Breast epithelium (tissue), 4 donors: ENCODE measurements at regions not wholly inside any gene's neighbourhood (a gene's known extent, or its start where the extent isn't known, plus 50 kb on each side); places are given as distances from the start of the nearest gene placed in this dataset.

Source experiments
- DNase-seq, 2 donors: peaks; one replicate each; pipeline ENCODE4 v3.0.0-alpha.2; 2019; ENCODE audit warnings: low spot score in 2 of 2
- H3K27ac ChIP-seq, 2 donors: fragments of 200-600 bp; sonication (generic) in 1 of 2; one replicate each; pipeline ENCODE4 v1.5.1; 2016 to 2019; ENCODE audit warnings: mild to moderate bottlenecking in 1 of 2
- H3K27me3 ChIP-seq, 2 donors: fragments of 200-600 bp; sonication (generic) in 1 of 2; one replicate each; pipeline versions ENCODE4 v1.5.1 to v1.6.0; 2017 to 2019; ENCODE audit warnings: control low read depth in 1 of 2, mild to moderate bottlenecking in 1 of 2
- H3K36me3 ChIP-seq: fragments of 200-600 bp; one replicate; pipeline ENCODE4 v1.5.1; 2019
- H3K4me1 ChIP-seq, 2 donors: fragments of 200-600 bp; sonication (generic); one replicate each; pipeline ENCODE4 v1.5.1; 2016 to 2019; ENCODE audit warnings: control low read depth in 1 of 2
- H3K4me3 ChIP-seq, 3 donors: fragments of 200-600 bp; sonication (generic); 1 replicate in 2 of 3; 2 replicates in 1 of 3; pipeline ENCODE4 v1.5.1; 2016 to 2019; ENCODE audit warnings: mild to moderate bottlenecking in 3 of 3, moderate library complexity in 2 of 3
- H3K9me3 ChIP-seq, 2 donors: fragments of 200-600 bp; sonication (generic) in 1 of 2; one replicate each; pipeline ENCODE4 v1.5.1; 2016 to 2019; ENCODE audit warnings: control low read depth in 1 of 2
- POLR2A ChIP-seq: fragments of 450-650 bp; IDR thresholded peaks from one replicate; pipeline ENCODE4 v1.6.1; 2016; ENCODE audit warnings: antibody characterized with exemption, mild to moderate bottlenecking, moderate library complexity
- POLR2AphosphoS5 ChIP-seq, 3 donors: sonication (generic); formaldehyde crosslinking; IDR thresholded peaks; one replicate each; pipeline ENCODE4 v1.6.1; 2017; ENCODE audit warnings: antibody characterized with exemption in 3 of 3
- intact Hi-C: fragments of 100-400 bp; cut with DNase I; formaldehyde crosslinking; loops from one replicate; pipeline ENCODE4 v1.15.1; 2023; ENCODE audit warnings: low total_unique reads
- TF ChIP-seq, protein P1 (sequence below), 3 donors: fragments of 450-650 bp; IDR thresholded peaks; one replicate each; pipeline ENCODE4 v1.5.1; 2016 to 2017; ENCODE audit warnings: antibody characterized with exemption in 3 of 3, mild to moderate bottlenecking in 3 of 3, moderate library complexity in 3 of 3

DNA sequence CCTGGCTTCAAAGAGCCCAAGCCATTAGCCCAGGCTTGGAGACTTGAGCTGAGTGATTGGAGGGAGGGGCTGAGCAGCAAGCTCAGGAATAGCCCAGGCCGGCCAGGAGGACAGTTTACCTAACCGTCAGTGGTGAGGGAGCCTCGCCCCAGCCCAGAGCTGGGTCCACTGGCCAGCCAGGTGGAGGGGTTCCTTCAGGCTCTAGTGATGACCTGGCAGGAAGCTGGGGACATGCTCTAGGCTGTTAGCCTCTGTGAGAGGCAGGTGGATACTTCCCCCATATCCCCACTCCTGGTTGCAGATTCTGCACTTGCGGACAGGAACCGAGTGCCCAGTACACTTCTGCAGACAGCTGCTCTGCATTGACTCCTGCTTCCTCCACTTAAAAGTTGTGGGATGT is 61.2 kb upstream of the ANTXRL start:
- Histone ChIP-seq H3K27ac (no peak overlapping the region), H3K9me3 (no peaks in the 10 kb centered on the region), H3K4me1 (no peaks in the 10 kb centered on the region), H3K27me3 (no peaks in the 10 kb centered on the region), H3K36me3 (no peaks in the 10 kb centered on the region), H3K4me3 (no peak overlapping the region)
- intact Hi-C loops, result no loop called here
- no peak for TF ChIP-seq POLR2A
- TF ChIP-seq POLR2AphosphoS5 (IDR thresholded peaks at IDR 0.05), result no peak
- DNase-seq, result peak in 1 of 2 donors; percentile 15

DNA sequence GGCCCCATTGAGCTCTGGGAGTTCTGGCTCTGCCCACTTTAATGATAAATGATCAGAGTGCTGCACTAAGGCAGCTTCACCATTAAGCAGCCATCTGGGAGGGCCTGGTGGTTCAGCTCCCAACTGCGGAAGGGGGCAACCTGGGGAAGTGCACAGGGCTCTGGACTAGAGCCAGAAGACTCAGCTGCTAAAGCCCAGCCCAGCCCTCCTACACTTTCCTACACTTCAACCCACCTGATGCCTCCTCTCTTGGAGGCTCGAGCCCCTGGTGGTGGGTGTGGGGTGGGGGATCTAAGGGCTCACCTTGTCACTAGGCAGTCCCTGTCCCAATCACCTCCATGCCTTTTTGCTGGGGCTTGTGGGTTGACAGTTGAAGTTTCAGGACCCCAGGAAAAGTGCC is 60.6 kb upstream of the ANTXRL start:
- Histone ChIP-seq H3K36me3 (no peaks in the 10 kb centered on the region), H3K4me3 (no peak overlapping the region), H3K27me3 (no peaks in the 10 kb centered on the region), H3K4me1 (no peaks in the 10 kb centered on the region), H3K27ac (no peak overlapping the region), H3K9me3 (no peaks in the 10 kb centered on the region)
- intact Hi-C loops, result no loop called here
- no peak for TF ChIP-seq POLR2A
- TF ChIP-seq, protein P1, sequence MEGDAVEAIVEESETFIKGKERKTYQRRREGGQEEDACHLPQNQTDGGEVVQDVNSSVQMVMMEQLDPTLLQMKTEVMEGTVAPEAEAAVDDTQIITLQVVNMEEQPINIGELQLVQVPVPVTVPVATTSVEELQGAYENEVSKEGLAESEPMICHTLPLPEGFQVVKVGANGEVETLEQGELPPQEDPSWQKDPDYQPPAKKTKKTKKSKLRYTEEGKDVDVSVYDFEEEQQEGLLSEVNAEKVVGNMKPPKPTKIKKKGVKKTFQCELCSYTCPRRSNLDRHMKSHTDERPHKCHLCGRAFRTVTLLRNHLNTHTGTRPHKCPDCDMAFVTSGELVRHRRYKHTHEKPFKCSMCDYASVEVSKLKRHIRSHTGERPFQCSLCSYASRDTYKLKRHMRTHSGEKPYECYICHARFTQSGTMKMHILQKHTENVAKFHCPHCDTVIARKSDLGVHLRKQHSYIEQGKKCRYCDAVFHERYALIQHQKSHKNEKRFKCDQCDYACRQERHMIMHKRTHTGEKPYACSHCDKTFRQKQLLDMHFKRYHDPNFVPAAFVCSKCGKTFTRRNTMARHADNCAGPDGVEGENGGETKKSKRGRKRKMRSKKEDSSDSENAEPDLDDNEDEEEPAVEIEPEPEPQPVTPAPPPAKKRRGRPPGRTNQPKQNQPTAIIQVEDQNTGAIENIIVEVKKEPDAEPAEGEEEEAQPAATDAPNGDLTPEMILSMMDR (IDR thresholded peaks at IDR 0.05), result no peak
- no peak for TF ChIP-seq POLR2AphosphoS5 (IDR thresholded peaks at IDR 0.05)
- peak; percentile 13 to 15 for DNase-seq

DNA sequence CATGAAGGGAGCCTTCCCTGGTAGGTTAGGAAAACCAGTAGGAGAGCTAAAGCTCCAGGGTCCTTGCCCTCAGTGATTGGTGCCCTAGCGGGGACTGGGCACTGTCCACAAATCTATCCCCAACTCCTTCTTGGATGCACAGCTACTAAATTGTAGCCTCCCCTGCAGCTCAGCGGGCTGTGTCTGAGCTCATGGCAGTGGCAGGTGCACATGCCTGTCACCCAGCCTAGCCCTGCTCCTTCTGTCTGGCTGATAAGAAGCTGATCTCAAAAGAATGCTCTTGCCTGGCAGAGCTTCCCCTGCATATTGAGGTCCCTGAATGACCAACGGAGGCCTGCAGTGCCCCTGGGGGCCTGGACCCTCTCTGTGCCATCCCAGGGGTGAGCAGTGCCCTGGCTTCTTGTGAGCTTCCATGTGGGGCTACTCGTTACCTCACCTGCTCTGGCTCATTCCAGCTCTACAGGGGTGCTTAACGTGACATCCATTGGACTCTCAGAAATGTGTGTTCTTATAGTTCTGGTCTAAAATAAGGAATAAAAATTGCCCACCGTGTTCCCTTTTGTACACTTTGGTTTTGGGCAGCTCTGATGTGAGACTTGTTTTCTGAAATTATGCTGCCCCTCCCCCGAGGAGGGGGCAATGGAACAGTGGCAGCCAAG is 59.8 kb upstream of the ANTXRL start:
- TF ChIP-seq, protein P1 (IDR thresholded peaks at IDR 0.05), result no peak
- no peak for TF ChIP-seq POLR2A
- no peak for TF ChIP-seq POLR2AphosphoS5 (IDR thresholded peaks at IDR 0.05)
- peak; percentile 15 to 48 for DNase-seq
- H3K36me3 ChIP-seq, result no peaks in the 10 kb centered on the region
- no peaks in the 10 kb centered on the region for H3K27me3 ChIP-seq
- no peak overlapping the region for H3K4me3 ChIP-seq
- intact Hi-C loops, result no loop called here
- H3K9me3 ChIP-seq, result no peaks in the 10 kb centered on the region
- no peak overlapping the region for H3K27ac ChIP-seq
- H3K4me1 ChIP-seq, result no peaks in the 10 kb centered on the region

DNA sequence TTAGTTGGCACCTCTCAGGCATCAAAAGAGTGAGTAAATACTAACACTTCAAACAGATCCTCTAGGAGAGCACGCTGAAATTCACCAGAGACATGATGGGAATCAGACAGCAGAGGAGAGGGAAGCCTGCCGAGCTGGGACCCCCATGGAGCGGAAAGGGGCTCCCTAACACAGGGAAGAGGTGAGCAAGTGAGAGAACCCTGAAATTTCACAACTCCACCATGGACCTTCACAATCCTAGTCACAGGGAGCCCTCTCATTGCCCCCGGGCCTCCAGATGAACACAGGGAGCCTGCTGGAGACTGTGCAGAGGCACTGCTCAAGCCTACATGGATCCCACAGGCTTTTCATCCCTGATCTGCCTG is 59.2 kb upstream of the ANTXRL start:
- Histone ChIP-seq H3K9me3 (no peaks in the 10 kb centered on the region), H3K36me3 (no peaks in the 10 kb centered on the region), H3K27ac (no peak overlapping the region), H3K4me3 (no peak overlapping the region), H3K27me3 (no peaks in the 10 kb centered on the region), H3K4me1 (no peaks in the 10 kb centered on the region)
- intact Hi-C loops, result no loop called here
- DNase-seq, result no peak
- TF ChIP-seq POLR2AphosphoS5 (IDR thresholded peaks at IDR 0.05), result no peak

DNA sequence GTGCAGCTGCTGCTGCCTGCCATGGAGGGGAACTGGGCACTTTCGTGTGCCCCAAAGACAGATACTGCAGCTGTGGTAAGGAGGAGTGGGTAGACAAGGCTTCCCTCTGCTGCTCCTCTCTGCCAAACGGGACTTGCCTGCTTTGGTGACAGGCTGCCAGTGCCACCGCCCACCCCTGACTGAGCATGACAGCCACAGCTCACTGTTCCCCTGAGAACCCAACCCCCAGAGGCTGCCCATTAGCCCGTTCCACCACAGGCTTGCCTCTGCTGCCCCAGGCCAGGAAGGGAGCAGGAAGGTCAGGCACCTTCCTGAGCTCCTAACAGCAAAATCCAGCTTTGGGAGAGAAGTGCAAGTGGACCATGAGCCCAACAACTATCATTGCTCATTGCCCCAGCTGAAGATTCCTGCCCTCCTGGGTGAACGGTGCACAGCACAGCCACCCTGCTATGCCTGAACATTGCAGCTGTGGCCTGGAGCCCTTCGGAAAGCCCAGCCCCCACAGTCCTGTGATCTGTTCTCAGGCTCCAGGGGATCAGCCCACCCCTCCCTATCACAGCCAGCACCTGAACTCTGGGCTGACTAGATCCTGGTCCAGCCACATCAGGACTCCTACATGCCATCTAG is 58.7 kb upstream of the ANTXRL start:
- H3K27ac ChIP-seq, result no peak overlapping the region
- TF ChIP-seq, protein P1 (IDR thresholded peaks at IDR 0.05), result no peak
- TF ChIP-seq POLR2AphosphoS5 (IDR thresholded peaks at IDR 0.05) (no peak), POLR2A (no peak)
- H3K36me3 ChIP-seq, result no peaks in the 10 kb centered on the region
- intact Hi-C loops, result no loop called here
- no peaks in the 10 kb centered on the region for H3K9me3 ChIP-seq
- H3K4me1 ChIP-seq, result no peaks in the 10 kb centered on the region
- H3K27me3 ChIP-seq, result no peaks in the 10 kb centered on the region
- no peak overlapping the region for H3K4me3 ChIP-seq
- DNase-seq, result peak; percentile 14 to 41

DNA sequence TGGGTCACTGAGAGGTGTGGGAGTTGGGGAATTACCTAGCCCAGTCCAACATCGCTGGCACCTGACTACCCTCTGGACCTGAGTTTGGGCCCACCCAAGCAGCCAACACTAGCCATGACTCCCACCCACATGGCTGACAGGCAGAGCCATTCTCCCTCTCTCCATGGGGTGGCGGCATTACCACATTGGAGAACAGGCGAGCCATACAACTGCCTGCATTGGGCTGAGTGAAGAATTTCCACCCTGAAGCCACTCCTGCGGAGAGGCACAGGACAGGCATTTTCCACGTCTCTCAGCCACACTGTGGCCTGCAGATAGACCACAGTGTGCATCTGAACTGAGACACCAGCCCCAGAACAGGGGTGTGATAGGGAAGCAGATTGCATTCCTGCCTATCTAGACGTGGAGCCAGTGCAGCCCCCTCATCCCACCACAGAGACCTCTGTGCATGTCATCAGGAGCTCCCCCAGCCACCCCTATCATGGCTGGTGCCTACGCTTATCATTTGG is 58.2 kb upstream of the ANTXRL start:
- peak; percentile 67 to 68 for DNase-seq
- intact Hi-C loops, result no loop called here
- no peak overlapping the region for H3K27ac ChIP-seq
- no peaks in the 10 kb centered on the region for H3K9me3 ChIP-seq
- no peaks in the 10 kb centered on the region for H3K27me3 ChIP-seq
- H3K4me1 ChIP-seq, result no peaks in the 10 kb centered on the region
- TF ChIP-seq, protein P1 (IDR thresholded peaks at IDR 0.05), result peak; percentile 69 to 96 (median 94)
- TF ChIP-seq POLR2AphosphoS5 (IDR thresholded peaks at IDR 0.05) (peak in 1 of 3 donors; percentile 42), POLR2A (no peak)
- H3K4me3 ChIP-seq, result no peak overlapping the region
- H3K36me3 ChIP-seq, result no peaks in the 10 kb centered on the region
